HEK293 (cell line): ENCODE measurements at regions not wholly inside any gene's neighbourhood (a gene's known extent, or its start where the extent isn't known, plus 50 kb on each side); places are given as distances from the start of the nearest gene placed in this dataset.

Experiments used
- CTCF ChIA-PET: fragments of 350-600 bp; formaldehyde crosslinking; extraction: SDS; loops from one replicate; lab custom pipeline; 2021; ENCODE audit warnings: antibody characterized with exemption; lab: Yijun Ruan, JAX
- POLR2A ChIA-PET: fragments of 300-600 bp; formaldehyde crosslinking; extraction: SDS; loops from one replicate; lab custom pipeline; 2020; ENCODE audit warnings: antibody characterized with exemption, inconsistent platforms; lab: Yijun Ruan, JAX
- H3K27ac ChIP-seq: fragments of 200-500 bp; sonication (Bioruptor generic); 2 replicates; pipeline ENCODE4 v1.5.1; 2014; ENCODE audit warnings: low read depth, low read length, control low read depth, inconsistent platforms; ENCODE audit errors: extremely low read depth
- H3K36me3 ChIP-seq, 2 experiments: fragments of 200-500 bp in 1 of 2; sonication (Bioruptor generic) in 1 of 2; 1 replicate in 1 of 2; 2 replicates in 1 of 2; pipeline ENCODE4 v1.5.1; 2014 to 2017; ENCODE audit warnings: inconsistent platforms in 2 of 2, low read length in 2 of 2; ENCODE audit not compliant: control insufficient read depth in 2 of 2, insufficient read depth in 1 of 2
- H3K4me1 ChIP-seq: fragments of 200-500 bp; sonication (Bioruptor generic); 2 replicates; pipeline ENCODE4 v1.5.1; 2014; ENCODE audit warnings: mild to moderate bottlenecking, low read length, inconsistent platforms; ENCODE audit not compliant: control insufficient read depth, insufficient read depth
- H3K4me3 ChIP-seq: 2 replicates; pipeline ENCODE4 v1.5.1; 2011; ENCODE audit warnings: low read depth, mild to moderate bottlenecking, control low read depth, low read length, moderate library complexity
- H3K9me3 ChIP-seq: fragments of 200-500 bp; sonication (Bioruptor generic); 2 replicates; pipeline ENCODE4 v1.5.1; 2014; ENCODE audit warnings: low read depth, low read length, inconsistent platforms; ENCODE audit not compliant: control insufficient read depth, insufficient read depth
- EGR2 ChIP-seq: fragments of 450-650 bp; formaldehyde crosslinking; IDR thresholded peaks from 2 replicates; pipeline ENCODE4 v1.5.1; 2016; ENCODE audit warnings: low read depth, missing biosample characterization, missing genetic modification characterization
- HOXC10 ChIP-seq: sonication (generic); formaldehyde crosslinking; IDR thresholded peaks from 2 replicates; pipeline ENCODE4 v1.8.1; 2023; ENCODE audit warnings: mild to moderate bottlenecking, missing genetic modification reagents
- KLF16 ChIP-seq: fragments of 450-650 bp; formaldehyde crosslinking; IDR thresholded peaks from 2 replicates; pipeline ENCODE4 v1.5.1; 2017; ENCODE audit warnings: missing biosample characterization, missing genetic modification characterization
- OVOL3 ChIP-seq: fragments of 450-650 bp; formaldehyde crosslinking; IDR thresholded peaks from 2 replicates; pipeline ENCODE4 v1.5.1; 2016; ENCODE audit warnings: missing biosample characterization, missing genetic modification characterization
- ZFP3 ChIP-seq: fragments of 450-650 bp; formaldehyde crosslinking; IDR thresholded peaks from 2 replicates; pipeline ENCODE4 v1.5.1; 2016; ENCODE audit warnings: low read depth, missing biosample characterization, missing genetic modification characterization
- ZNF114 ChIP-seq: fragments of 450-650 bp; formaldehyde crosslinking; IDR thresholded peaks from 2 replicates; pipeline ENCODE4 v1.5.0; 2017; ENCODE audit warnings: missing biosample characterization, missing genetic modification characterization
- ZNF121 ChIP-seq: fragments of 450-650 bp; formaldehyde crosslinking; IDR thresholded peaks from 2 replicates; pipeline ENCODE4 v1.5.1; 2016; ENCODE audit warnings: missing biosample characterization, missing genetic modification characterization
- ZNF174 ChIP-seq: fragments of 450-650 bp; formaldehyde crosslinking; IDR thresholded peaks from 2 replicates; pipeline ENCODE4 v1.5.0; 2017; ENCODE audit warnings: missing biosample characterization, mild to moderate bottlenecking, missing genetic modification characterization
- ZNF2 ChIP-seq: fragments of 450-650 bp; formaldehyde crosslinking; IDR thresholded peaks from 2 replicates; pipeline ENCODE4 v1.5.1; 2016; ENCODE audit warnings: missing biosample characterization, missing genetic modification characterization
- ZNF416 ChIP-seq: fragments of 450-650 bp; formaldehyde crosslinking; IDR thresholded peaks from 2 replicates; pipeline ENCODE4 v1.5.1; 2016; ENCODE audit warnings: missing biosample characterization, missing genetic modification characterization
- ZNF473 ChIP-seq: fragments of 450-650 bp; formaldehyde crosslinking; IDR thresholded peaks from 2 replicates; pipeline ENCODE4 v1.5.1; 2017; ENCODE audit warnings: missing biosample characterization, missing genetic modification characterization
- ZNF48 ChIP-seq: fragments of 450-650 bp; formaldehyde crosslinking; IDR thresholded peaks from 2 replicates; pipeline ENCODE4 v1.5.1; 2016; ENCODE audit warnings: missing biosample characterization, missing genetic modification characterization
- ZNF501 ChIP-seq: fragments of 450-650 bp; formaldehyde crosslinking; IDR thresholded peaks from 2 replicates; pipeline ENCODE4 v1.5.1; 2016; ENCODE audit warnings: missing biosample characterization, missing genetic modification characterization
- ZNF514 ChIP-seq: fragments of 450-650 bp; formaldehyde crosslinking; IDR thresholded peaks from 2 replicates; pipeline ENCODE4 v1.5.1; 2016; ENCODE audit warnings: missing biosample characterization, missing genetic modification characterization
- ZNF560 ChIP-seq: fragments of 450-650 bp; formaldehyde crosslinking; IDR thresholded peaks from 2 replicates; pipeline ENCODE4 v1.5.1; 2017; ENCODE audit warnings: missing biosample characterization, missing genetic modification characterization, borderline replicate concordance
- ZNF624 ChIP-seq: fragments of 450-650 bp; formaldehyde crosslinking; IDR thresholded peaks from 2 replicates; pipeline ENCODE4 v1.5.1; 2017; ENCODE audit warnings: missing biosample characterization, missing genetic modification characterization
- ZNF654 ChIP-seq: fragments of 450-650 bp; formaldehyde crosslinking; IDR thresholded peaks from 2 replicates; pipeline ENCODE4 v1.5.1; 2016; ENCODE audit warnings: low read depth, missing biosample characterization, missing genetic modification characterization
- TF ChIP-seq, protein P1 (sequence below): fragments of 450-650 bp; formaldehyde crosslinking; IDR thresholded peaks from 2 replicates; pipeline ENCODE4 v1.5.1; 2016; ENCODE audit warnings: missing biosample characterization, missing genetic modification characterization
- TF ChIP-seq, protein P2 (sequence below): fragments of 450-650 bp; formaldehyde crosslinking; IDR thresholded peaks from 2 replicates; pipeline ENCODE4 v1.5.1; 2016; ENCODE audit warnings: missing biosample characterization, missing genetic modification characterization
- TF ChIP-seq, protein P3 (sequence below): fragments of 450-650 bp; formaldehyde crosslinking; IDR thresholded peaks from 2 replicates; pipeline ENCODE4 v1.5.1; 2016; ENCODE audit warnings: missing biosample characterization, missing genetic modification characterization

DNA sequence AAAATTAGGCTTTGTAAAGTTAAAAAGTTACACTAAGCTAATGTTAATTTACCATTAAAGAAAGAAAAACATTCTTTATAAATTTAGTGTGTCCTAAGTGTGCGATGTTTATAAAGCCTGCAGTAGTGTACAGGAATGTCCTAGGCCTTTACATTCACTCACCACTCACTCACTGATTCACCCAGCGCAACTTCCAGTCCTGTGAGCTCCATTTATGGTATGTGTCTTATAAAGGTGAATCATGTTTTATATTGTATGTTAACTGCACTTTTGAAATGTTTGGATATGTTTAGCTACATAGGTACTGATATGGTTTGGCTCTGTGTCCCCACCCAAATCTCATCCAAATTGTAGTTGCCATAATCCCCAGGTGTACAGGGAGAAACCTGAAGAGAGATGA lies 549.7 kb upstream of the EPHA6 start:
- Histone ChIP-seq H3K27ac (no peak overlapping the region), H3K9me3 (no peaks in the 10 kb centered on the region), H3K4me3 (no peak overlapping the region), H3K4me1 (no peaks in the 10 kb centered on the region), H3K36me3 (no peaks in the 10 kb centered on the region)
- TF ChIP-seq, protein P1, sequence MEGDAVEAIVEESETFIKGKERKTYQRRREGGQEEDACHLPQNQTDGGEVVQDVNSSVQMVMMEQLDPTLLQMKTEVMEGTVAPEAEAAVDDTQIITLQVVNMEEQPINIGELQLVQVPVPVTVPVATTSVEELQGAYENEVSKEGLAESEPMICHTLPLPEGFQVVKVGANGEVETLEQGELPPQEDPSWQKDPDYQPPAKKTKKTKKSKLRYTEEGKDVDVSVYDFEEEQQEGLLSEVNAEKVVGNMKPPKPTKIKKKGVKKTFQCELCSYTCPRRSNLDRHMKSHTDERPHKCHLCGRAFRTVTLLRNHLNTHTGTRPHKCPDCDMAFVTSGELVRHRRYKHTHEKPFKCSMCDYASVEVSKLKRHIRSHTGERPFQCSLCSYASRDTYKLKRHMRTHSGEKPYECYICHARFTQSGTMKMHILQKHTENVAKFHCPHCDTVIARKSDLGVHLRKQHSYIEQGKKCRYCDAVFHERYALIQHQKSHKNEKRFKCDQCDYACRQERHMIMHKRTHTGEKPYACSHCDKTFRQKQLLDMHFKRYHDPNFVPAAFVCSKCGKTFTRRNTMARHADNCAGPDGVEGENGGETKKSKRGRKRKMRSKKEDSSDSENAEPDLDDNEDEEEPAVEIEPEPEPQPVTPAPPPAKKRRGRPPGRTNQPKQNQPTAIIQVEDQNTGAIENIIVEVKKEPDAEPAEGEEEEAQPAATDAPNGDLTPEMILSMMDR (tag by site-specific recombination) = no peak
- no peak for TF ChIP-seq ZNF114 (tag by site-specific recombination)
- no peak for TF ChIP-seq ZNF121
- no peak for TF ChIP-seq ZNF2 (tag by site-specific recombination)
- no peak for TF ChIP-seq ZNF624 (tag by site-specific recombination)
- no peak for TF ChIP-seq KLF16 (tag by site-specific recombination)
- TF ChIP-seq, protein P2, sequence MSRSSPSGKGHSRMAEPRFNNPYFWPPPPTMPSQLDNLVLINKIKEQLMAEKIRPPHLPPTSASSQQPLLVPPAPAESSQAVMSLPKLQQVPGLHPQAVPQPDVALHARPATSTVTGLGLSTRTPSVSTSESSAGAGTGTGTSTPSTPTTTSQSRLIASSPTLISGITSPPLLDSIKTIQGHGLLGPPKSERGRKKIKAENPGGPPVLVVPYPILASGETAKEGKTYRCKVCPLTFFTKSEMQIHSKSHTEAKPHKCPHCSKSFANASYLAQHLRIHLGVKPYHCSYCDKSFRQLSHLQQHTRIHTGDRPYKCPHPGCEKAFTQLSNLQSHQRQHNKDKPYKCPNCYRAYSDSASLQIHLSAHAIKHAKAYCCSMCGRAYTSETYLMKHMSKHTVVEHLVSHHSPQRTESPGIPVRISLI = no peak
- TF ChIP-seq ZNF654 (tag by site-specific recombination) = no peak
- TF ChIP-seq OVOL3 (tag by site-specific recombination) = no peak
- no peak for TF ChIP-seq ZNF501 (tag by site-specific recombination)
- TF ChIP-seq HOXC10 (CRISPR knock-in tag) = no peak
- no peak for TF ChIP-seq ZNF174 (tag by site-specific recombination)
- TF ChIP-seq ZNF48 (tag by site-specific recombination) = no peak
- POLR2A ChIA-PET = no interaction called here
- CTCF ChIA-PET = no interaction called here

DNA sequence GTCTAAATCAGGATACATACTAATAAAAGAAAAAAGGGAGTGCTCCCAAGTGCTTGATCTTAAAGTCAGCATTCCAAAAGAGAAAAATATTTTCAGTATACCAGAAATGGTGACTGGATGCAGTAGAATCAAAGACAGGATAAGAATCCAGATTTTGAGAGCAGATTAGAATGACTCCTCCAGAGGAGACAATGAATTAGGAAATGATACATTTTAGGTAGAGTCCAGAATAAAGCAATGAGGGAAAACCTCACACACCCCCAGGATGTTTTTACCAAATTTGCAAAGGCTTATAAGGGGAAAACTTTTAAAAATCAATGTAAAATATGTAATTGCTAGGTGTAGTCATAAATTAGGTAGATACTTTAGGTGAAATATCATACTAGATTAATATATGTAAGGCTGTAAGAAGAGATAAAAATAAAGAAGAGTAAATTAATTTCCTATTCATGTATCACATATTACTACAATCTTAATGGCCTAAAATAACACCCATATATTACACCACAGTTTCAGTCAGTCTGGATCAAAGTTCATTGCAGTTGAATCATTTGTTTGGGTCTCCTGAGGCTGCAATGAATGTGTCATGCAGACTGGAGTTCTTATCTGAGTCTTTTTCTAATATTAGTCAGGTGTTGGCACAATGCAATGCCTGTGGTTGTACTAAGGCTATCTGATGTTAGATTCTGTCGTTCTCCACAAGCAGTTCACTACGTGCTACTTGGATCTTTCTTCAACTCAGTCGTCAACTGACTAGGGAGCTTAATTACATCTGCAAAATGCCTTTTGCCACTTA lies 547.8 kb upstream of the EPHA6 start:
- POLR2A ChIA-PET = no interaction called here
- no peak overlapping the region for H3K27ac ChIP-seq
- CTCF ChIA-PET = no interaction called here
- H3K36me3 ChIP-seq = no peaks in the 10 kb centered on the region
- no peaks in the 10 kb centered on the region for H3K9me3 ChIP-seq
- H3K4me3 ChIP-seq = no peak overlapping the region
- H3K4me1 ChIP-seq = no peaks in the 10 kb centered on the region
- TF ChIP-seq ZNF473 (tag by site-specific recombination) (no peak), EGR2 (tag by site-specific recombination) (no peak), ZNF560 (tag by site-specific recombination) (no peak), ZNF514 (tag by site-specific recombination) (no peak), ZFP3 (tag by site-specific recombination) (no peak), ZNF416 (tag by site-specific recombination) (no peak), ZNF114 (tag by site-specific recombination) (no peak)
- TF ChIP-seq, protein P3, sequence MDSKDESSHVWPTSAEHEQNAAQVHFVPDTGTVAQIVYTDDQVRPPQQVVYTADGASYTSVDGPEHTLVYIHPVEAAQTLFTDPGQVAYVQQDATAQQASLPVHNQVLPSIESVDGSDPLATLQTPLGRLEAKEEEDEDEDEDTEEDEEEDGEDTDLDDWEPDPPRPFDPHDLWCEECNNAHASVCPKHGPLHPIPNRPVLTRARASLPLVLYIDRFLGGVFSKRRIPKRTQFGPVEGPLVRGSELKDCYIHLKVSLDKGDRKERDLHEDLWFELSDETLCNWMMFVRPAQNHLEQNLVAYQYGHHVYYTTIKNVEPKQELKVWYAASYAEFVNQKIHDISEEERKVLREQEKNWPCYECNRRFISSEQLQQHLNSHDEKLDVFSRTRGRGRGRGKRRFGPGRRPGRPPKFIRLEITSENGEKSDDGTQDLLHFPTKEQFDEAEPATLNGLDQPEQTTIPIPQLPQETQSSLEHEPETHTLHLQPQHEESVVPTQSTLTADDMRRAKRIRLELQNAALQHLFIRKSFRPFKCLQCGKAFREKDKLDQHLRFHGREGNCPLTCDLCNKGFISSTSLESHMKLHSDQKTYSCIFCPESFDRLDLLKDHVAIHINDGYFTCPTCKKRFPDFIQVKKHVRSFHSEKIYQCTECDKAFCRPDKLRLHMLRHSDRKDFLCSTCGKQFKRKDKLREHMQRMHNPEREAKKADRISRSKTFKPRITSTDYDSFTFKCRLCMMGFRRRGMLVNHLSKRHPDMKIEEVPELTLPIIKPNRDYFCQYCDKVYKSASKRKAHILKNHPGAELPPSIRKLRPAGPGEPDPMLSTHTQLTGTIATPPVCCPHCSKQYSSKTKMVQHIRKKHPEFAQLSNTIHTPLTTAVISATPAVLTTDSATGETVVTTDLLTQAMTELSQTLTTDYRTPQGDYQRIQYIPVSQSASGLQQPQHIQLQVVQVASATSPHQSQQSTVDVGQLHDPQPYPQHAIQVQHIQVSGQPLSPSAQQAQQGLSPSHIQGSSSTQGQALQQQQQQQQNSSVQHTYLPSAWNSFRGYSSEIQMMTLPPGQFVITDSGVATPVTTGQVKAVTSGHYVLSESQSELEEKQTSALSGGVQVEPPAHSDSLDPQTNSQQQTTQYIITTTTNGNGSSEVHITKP (tag by site-specific recombination) = no peak
